ENCODE measurements at regions not wholly inside any gene's neighbourhood (a gene's known extent, or its start where the extent isn't known, plus 50 kb on each side); places are given as distances from the start of the nearest gene placed in this dataset.
"Not testable (repeated sequence)": the region's sequence is repeated elsewhere in the genome, so short reads cannot be mapped to it uniquely, and the experiment has no call there.

GRCh38 chr4:189721016-189721993 lies 219.4 kb upstream of the FRG1 start:
- DNase-seq (ENCODE audit: extremely low spot score), result peak; percentile 66
- H3K27ac ChIP-seq (replicated peaks in 1 of 4); intact Hi-C loops (cut with DNase I); H3K36me3 ChIP-seq; H3K27me3 ChIP-seq; H3K9me3 ChIP-seq: not testable (repeated sequence)
- Histone ChIP-seq H3K4me1 (peaks cover 0 to 12% (median 0%) of the 10 kb centered on the region in 4 donors), H3K4me3 (peak overlapping the region in 3 of 4 donors; percentile 25 to 39 (median 30))
- WGBS, result 83% methylated on average over 17 of the region's 17 CpGs

DNA sequence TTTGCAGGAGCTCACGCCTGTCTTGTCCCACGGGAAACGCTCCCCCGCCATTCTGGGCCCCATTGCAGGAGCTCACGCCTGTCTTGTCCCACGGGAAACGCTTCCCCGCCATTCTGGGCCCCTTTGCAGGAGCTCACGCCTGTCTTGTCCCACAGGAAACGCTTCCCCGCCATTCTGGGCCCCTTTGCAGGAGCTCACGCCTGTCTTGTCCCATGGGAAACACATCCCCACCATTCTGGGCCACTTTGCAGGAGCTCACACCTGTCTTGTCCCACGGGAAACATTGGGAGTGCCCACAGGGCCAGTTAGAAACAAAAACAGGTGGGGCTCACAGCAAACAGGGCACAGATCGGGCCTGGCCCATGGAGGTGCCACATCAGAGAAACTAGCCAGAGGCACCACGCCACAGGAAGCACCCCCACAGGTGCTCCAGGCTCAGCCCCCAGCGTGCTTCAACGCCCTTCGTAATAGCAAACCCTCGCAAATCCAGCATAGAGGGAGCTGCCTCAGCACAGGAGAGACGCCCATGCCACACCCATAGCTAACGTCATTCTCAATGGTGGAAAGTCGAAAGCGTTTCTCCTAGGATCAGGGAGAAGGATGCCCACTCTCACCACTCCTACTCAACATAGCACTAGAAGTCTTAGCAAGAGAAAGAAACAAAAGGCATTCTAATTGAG lies 218.2 kb upstream of the FRG1 start:
- peak overlapping the region in 1 of 4 donors; percentile 65 for H3K27ac ChIP-seq (replicated peaks in 1 of 4)
- H3K27me3 ChIP-seq; H3K9me3 ChIP-seq; H3K36me3 ChIP-seq; intact Hi-C loops (cut with DNase I): not testable (repeated sequence)
- 47% methylated on average over 5 of the region's 23 CpGs for WGBS
- H3K4me3 ChIP-seq, result peak overlapping the region in 2 of 4 donors; percentile 31 to 39
- DNase-seq (ENCODE audit: extremely low spot score), result peak; percentile 47
- peaks cover 0 to 12% (median 0%) of the 10 kb centered on the region in 4 donors for H3K4me1 ChIP-seq

DNA sequence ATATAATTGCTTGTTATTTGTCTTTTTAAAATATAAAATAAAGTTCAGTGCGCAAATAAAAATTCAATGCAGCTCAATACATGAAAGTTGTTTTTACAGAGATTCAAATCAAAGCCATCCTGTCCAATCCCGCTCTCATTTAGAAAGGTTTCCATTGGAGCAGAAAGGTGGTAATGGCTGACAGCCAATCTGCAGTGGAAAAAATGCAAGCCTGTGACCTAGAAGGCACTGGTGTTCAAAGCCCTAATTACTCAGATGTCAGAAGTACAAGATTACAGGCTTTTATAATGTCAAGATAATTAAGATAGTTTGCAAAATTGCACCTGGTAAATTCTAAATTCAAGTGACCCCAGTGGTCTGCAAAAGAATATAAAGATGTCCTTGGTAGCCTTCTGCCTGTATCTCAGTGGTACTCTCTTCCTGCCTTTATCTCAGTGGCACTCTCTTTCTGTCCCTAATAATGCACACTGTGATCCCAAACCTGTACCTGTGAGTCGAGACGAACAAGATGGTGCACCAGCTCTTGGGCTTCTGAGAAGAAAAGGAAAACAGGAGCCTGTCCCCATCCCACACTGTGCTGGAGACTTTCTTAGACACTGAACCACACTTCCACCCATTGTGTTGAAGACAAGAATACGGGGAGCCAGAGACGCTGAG lies 212.6 kb upstream of the FRG1 start:
- intact Hi-C loops (cut with DNase I); H3K36me3 ChIP-seq; H3K4me1 ChIP-seq; H3K9me3 ChIP-seq; H3K4me3 ChIP-seq; H3K27ac ChIP-seq (replicated peaks in 1 of 4); DNase-seq (ENCODE audit: extremely low spot score); H3K27me3 ChIP-seq: not testable (repeated sequence)
- WGBS, result 65% methylated on average over 5 of the region's 6 CpGs

GRCh38 chr4:189731989-189732388 lies 208.7 kb upstream of the FRG1 start:
- DNase-seq (ENCODE audit: extremely low spot score); intact Hi-C loops (cut with DNase I): not testable (repeated sequence)
- WGBS, result 90% methylated on average over 10 of the region's 10 CpGs

DNA sequence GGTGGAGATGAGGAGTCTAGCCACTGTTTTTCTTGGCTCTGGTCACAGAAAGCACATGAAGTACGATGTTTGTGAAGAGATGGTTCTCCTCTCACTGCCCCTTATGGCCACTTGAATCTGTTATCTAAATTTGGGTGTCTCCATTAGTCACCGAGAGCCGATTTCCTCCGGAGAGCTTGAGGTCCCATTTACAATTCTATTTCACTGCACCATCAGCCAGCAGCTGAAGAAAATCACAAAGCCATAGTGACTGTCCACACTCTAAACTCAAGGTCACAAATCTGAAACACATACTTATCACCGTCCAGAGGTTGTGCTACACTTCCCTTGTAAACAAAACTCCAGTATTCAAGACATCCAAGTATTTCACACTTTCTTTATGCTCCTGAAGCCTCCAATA lies 207.2 kb upstream of the FRG1 start:
- intact Hi-C loops (cut with DNase I); H3K36me3 ChIP-seq; H3K4me3 ChIP-seq; H3K27ac ChIP-seq (replicated peaks in 1 of 4); H3K27me3 ChIP-seq; H3K9me3 ChIP-seq; DNase-seq (ENCODE audit: extremely low spot score): not testable (repeated sequence)
- 83% methylated on average over 5 of the region's 5 CpGs for WGBS
- peaks cover 0 to 12% (median 2%) of the 10 kb centered on the region in 4 donors for H3K4me1 ChIP-seq

More at GRCh38 chr4:189731989-189732388, 208.7 kb upstream of the FRG1 start:
- H3K36me3 ChIP-seq; H3K27me3 ChIP-seq; H3K4me3 ChIP-seq; H3K9me3 ChIP-seq; H3K27ac ChIP-seq (replicated peaks in 1 of 4): not testable (repeated sequence)
- peaks cover 0 to 12% (median 2%) of the 10 kb centered on the region in 4 donors for H3K4me1 ChIP-seq

DNA sequence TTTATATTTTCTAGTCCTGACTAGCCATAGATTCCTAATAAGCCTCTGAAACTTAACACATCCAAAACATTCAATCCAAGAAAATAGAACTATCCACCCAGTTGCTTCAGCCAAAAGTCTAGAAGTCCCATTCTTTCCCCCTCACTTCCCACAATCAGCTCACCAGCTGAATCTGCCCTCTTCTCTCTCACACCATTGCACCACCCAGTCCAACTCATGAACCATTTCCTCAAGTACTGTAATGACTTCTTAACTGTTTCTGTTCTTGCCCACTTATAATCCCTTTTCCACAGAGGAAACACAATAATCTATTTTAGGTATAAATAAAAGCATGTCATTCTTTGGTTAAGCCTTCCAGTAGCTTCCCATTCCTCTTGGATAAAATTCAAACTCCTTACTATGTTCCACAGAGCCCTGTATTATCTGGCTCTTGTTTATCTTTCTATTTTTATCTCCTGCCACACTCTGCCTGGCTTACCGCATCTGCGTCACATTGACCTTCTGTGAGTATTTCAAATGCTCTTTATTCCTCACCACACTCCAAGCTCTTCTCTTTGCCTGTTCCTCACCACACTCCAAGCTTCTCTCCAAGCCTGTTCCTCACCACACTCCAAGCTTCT lies 205.9 kb upstream of the FRG1 start:
- peak overlapping the region in 2 of 4 donors; percentile 1 to 35 for H3K27ac ChIP-seq (replicated peaks in 1 of 4)
- H3K27me3 ChIP-seq; H3K9me3 ChIP-seq; DNase-seq (ENCODE audit: extremely low spot score); intact Hi-C loops (cut with DNase I); H3K36me3 ChIP-seq; H3K4me3 ChIP-seq: not testable (repeated sequence)
- 11% methylated on average over 2 of the region's 2 CpGs for WGBS
- peaks cover 0 to 12% (median 2%) of the 10 kb centered on the region in 4 donors for H3K4me1 ChIP-seq

GRCh38 chr4:189736656-189737055 lies 204.0 kb upstream of the FRG1 start:
- DNase-seq (ENCODE audit: extremely low spot score); H3K27ac ChIP-seq (replicated peaks in 1 of 4); intact Hi-C loops (cut with DNase I); H3K4me3 ChIP-seq; H3K36me3 ChIP-seq; H3K27me3 ChIP-seq; H3K9me3 ChIP-seq: not testable (repeated sequence)
- peaks cover 0 to 12% (median 2%) of the 10 kb centered on the region in 4 donors for H3K4me1 ChIP-seq
- 94% methylated on average over 4 of the region's 4 CpGs for WGBS

DNA sequence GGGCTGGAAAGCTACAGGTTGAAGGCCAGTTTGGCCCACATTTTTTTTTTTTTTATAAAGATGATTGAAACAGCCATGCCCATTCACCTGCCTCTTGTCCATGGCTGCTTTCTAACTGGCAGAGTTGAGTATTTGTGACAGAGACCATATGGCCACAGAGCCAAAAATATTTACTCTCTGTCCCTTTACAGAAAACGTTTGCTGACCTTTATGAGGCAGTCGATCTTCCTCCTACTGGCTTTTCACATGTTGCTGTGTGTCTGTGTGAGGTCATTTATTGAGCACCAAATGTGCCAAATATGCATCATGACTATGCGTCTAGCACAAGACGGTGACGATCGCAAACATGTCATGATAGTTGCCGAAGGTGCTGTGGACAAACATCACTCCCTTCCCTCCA lies 200.6 kb upstream of the FRG1 start:
- H3K9me3 ChIP-seq; intact Hi-C loops (cut with DNase I); H3K4me3 ChIP-seq; H3K4me1 ChIP-seq; DNase-seq (ENCODE audit: extremely low spot score); H3K27me3 ChIP-seq; H3K36me3 ChIP-seq; H3K27ac ChIP-seq (replicated peaks in 1 of 4): not testable (repeated sequence)
- WGBS, result 59% methylated on average over 7 of the region's 7 CpGs
